GM18858 (cell line): ENCODE measurements at regions not wholly inside any gene's neighbourhood (a gene's known extent, or its start where the extent isn't known, plus 50 kb on each side); places are given as distances from the start of the nearest gene placed in this dataset.

Experiments
- ATAC-seq: cut with Tn5 transposase; IDR thresholded peaks from one replicate; pipeline ENCODE4 v1.9.1; 2021; ENCODE audit not compliant: unreplicated experiment

DNA sequence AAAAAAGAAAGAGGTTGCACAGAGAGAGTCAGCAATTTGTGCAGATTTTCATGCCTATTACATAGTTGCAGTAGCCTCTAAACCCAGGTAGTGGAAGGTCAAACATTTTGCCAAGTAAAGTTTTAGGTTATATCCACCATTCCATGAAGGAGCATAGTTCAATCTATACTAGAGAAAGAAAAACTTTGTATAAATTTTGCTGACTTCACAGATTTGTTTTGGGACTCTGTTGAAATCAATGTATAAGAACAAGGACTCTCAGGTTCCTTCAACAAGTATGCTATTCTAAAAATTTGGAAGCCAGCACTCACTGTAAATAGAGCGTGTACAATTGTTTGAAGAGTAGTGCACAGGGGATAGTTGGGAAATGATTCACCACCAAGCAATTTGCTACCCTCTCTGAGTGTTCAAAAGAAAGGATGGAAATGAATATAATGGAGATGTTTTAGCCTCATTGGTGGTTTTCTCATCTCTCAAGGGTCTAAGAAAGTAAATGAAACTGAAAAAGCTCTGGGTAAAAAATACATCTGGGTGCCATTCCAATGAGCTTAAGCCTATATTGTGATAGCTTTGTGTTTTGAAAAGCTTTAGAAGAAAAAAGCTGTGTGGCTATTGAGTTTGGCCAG, 508.4 kb upstream of the LUZP2 start:
- no peak for ATAC-seq

DNA sequence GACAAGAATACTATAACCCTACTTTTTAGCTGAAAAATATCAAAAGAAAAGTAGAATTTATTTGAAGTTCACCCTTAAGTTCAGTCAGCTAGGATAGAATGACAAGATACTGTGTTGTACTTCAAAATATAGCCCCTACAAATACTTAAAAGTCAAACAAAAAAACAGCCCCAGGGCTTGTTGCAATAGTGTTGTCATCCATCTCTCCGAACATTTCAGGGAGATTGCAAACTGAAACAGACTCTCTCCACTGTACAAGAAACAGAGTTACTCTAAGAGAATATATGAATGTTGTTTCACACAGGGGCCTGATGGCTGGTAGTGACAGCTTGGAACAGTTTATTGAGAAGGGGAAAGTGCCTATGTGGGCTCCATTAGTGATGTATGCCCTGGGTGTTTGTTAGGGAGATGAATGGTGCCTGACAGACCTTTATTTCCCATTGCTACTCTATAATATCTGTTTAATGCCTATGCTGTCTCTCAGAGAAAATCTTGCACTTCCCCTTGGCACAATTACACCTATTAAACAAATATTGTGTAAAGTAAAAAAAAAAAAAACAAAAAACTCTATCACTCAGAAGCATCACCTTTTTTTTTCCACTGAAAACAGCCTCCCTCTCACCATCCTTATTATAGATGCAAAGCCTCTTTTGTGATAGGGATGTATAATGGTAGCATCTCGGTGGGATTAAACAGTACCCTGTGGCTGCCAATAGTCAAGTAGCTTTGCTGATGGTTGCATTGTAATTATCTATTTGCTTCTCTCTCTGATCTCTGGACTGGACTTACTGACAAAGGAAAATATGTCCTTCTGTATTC, 506.3 kb upstream of the LUZP2 start:
- no peak for ATAC-seq

DNA sequence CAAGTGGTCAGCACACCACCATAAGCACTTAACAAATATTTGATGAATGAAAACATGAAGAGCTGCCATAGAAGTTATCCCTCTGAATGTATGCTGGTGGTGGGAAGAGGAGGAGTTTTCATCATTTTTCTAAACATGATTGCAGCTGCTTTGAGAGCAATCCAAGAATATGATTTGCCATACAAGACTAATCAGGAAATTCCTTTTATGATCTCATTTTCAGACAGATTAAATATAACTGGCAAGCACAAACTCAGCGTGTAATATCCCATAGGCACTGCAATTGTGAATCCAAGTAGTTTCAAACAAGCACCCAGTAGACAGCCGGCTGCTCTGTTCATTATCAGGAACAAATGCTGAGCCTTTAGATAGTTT, 505.7 kb upstream of the LUZP2 start:
- ATAC-seq: no peak

DNA sequence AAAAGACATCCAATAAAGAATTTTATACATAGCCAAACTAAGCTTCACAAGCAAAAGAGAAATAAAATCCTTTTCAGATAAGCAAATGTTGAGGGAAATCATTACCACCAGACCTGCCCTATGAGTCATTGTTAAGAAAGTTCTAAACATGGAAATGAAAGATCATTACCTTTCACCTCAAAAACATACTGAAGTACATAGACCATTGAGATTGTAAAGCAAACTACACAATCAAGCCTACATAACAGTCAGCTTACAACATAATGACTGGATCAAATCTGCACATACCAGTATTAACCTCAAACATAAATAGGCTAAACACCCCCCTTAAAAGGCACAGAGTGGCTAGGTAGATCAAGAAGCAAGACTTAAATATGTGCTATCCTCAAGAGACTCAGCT, 501.0 kb upstream of the LUZP2 start:
- peak; percentile 65 for ATAC-seq

DNA sequence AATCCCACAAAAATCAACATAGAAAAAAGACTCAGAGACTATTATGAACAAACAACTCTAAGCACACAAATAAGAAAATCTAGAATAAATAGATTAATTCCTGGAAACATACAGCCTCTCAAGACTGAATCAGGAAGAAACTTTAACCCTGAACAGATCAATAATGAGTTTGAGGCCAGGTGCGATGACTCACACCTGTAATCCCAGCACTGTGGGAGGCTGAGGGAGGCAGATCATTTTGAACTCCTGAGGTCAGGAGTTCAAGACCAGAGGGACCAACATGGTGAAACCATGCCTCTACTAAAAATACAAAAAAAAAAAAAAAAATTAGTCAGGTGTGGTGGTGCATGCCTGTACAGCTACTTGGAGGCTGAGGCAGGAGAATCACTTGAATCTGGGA, 499.5 kb upstream of the LUZP2 start:
- no peak for ATAC-seq

DNA sequence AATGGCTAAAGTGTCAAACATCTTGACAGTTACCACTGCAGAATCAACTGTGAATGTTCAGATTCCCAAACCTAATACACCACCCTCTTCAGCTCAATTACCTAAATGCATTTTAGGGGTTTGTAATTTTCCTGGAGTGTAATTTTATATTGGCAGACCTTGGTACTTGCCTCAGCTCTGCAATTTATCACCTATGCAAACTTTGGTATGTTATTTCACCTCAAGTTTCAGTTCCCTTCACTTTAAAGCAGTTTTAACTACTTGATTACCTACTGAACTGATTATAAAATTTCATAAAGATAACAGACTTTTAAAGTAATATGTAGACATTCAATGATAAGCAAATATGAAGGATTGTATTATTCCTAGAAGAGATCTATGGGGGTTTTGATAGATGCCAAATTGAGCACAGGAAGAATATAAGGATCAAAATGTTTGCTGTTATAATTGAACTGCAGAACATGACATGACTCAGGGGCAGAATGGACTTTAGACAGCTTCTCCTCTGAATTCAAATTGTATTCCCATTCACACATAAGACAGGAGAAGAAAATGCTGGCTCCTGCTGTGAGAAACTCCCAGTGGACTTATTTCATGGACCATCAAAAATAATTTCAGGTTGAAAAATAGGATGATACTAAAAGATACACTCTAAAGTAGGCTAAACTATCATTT, 491.5 kb upstream of the LUZP2 start:
- ATAC-seq: no peak

DNA sequence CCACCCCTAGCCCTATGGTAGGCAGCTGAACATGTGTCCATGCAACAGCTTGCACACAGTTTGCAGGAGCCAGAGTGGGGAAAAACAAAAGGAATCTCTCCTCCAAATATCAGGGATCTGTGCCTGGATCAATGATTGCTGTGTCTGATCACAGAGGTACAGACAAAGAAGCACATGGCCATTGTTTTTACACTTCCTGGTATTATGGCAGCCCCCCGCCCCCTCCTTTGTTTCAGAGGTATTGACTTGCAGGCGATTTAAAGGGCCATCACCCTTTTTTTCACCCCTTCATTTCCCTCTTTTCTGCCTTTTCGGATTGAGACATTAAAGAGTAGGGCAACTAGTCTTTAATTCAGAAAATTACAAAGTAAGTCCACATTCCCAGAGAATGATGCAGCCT, 453.0 kb upstream of the LUZP2 start:
- no peak for ATAC-seq

DNA sequence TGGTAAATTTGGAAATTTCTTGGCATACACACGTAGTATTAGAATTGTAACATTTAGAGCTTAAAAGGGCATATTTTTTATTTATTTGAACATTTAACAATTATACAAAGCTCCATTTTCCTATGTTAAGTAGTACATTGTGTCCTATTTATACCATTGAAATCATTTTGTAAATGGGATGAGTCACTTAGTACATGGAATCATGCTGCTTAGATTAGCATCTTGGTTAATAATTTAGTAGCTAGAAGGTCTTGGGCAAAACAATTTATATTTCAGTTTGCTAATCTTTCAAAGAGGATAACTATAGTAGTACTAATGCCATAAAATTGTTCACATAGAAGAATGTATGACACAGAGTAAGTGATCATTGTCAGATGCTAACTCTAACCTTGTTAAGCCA, 450.1 kb upstream of the LUZP2 start:
- ATAC-seq: no peak

DNA sequence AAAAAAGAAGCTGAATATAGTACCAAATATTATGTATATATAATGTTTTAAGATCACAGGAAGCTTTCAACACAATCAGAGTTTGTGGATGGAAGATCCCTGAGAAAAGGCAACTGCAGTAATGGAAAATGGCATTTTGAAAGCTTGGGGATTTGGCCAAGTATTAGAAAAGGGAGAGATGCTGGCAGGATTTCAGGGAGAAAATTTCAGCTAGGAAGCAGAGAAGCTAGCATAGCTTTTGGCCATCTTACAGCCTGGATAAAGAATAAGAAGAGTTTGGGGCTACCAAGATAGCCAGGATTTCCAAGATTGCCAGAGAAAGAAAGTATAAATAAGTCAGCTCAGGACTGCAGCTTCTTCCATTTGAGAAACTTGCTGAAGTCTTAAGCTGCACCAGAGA, 440.8 kb upstream of the LUZP2 start:
- ATAC-seq: no peak

DNA sequence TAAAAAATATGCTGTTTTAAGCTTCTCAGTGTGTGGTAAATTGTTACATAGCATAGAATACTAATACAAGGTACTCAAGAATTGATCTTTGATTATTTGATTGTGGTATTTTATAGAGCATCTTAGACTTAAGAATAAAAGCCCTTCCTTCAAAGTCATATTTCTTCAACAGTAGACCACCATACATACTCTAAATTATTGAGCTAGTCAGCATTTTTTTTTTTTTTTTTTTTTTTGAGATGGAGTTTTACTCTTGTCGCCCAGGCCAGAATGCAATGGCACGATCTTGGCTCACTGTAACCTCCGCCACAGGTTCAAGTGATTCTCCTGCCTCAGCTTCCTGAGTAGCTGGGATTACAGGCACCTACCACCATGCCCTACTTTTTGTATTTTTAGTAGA, 436.7 kb upstream of the LUZP2 start:
- ATAC-seq: no peak

DNA sequence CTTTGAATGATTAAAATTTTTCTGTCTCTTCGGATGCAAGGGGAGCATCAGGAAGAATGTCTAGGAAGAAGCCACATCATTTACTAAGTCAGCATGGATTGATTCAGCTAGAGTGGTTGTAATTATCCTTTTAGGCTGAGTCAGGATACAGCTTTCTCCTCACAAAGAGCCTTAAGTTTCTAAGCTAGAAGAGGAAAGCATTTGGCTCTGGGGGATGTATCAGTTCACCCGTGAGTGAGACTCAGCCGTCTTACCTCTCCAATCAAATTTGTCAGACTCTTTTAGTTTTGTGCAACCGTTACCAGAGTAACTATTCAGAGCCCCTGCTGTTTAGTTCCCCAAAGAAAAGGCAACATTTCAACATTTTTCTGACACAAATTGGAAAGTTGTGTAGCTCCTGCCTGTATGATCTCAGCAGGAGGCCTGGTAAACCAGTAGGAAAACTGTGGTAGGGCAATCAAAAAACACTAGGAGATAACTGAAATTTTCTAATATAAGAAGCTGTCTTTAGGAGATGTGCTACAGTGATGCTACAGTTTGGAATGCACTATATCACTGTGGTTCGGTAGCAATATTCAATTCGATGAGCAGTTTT, 432.4 kb upstream of the LUZP2 start:
- ATAC-seq: no peak

DNA sequence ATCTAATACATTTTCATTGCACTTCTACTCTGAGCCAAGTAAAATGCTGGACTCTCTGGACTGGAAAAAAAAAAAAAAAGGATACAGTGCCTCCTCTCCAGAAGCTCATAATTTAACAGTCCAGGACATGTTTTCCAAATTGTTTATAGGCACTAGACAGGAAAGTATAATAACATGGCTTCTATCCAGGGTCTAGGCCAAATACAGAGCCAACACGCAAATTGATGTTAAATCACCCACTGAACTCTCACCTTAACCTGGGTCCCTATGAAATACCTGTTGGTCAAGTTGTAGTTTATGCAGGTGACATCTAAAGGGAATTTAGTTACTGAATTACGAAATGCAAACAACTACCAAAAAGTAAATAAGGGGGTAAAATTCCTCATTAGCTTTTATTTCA, 428.7 kb upstream of the LUZP2 start:
- ATAC-seq: no peak

DNA sequence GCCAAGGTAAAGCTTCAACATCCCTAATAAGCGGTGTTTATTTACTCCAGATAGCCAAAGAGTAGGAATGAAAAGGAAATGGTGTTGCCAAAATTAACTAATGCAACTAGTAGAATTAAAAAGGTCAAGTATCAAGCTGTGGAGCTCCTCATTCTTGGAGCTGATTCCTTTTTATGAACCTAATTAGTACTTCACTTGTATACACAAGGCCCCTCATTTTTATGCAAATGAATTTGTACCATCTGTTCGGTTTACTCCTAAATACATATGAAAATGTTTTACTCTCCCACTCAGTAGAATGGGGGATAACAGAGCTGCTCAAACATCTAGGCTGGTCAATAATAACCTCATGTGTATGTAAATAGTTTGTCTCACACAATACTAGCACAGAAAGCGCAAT, 426.4 kb upstream of the LUZP2 start:
- no peak for ATAC-seq

DNA sequence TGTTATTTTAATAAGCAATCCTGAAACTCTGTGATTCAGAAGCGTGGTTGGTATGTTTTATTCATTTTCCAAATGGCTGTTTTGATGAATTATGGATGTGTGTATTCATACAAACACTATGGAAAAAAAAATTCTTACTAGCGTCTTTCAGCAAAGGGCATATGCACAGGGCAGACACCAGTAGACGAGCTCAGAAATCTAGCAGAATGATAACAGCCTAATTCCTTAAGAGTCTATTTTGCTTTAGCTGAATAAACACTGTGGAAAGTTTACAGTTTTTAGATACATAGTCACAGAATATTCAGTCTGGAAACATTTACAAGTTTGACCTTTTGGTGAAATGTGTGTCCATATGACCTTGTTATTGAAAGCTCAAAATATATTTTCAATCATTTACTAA, 418.8 kb upstream of the LUZP2 start:
- ATAC-seq: no peak

DNA sequence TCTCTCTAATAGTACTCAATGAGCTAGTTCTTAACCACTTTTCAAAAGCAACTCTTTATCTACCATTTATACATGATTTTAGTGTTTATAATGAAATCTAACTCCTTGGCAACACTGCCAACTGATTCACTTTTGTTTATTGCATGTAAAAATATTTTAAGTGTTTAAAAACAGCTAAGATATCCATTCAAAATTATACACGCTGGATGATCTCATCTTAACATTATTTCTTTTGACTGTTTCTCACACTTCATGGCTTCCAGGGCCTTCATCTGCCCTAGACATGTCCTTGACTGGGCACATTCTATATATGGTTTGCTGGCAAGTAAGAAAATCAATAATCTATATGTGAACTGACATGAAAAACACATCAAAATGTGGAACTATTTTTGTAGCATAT, 414.6 kb upstream of the LUZP2 start:
- no peak for ATAC-seq

DNA sequence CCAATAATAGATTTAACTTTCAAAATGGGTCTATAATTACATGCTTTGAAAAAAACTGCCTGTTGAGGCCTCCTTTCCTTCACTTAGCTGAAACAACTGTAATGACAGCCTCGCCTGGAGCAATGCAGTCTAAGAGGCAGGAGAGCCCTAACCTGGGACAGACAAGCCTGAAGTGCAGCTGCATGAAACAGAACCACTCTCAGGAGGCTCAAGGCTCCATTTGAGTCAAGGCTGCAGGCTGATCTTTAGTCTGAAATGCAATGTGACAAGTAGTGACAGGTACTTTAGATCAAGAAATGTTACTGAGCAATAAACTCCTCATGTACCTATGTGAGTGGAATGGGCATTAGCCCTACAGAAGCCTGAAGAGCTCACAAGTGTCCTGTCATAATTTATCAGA, 414.0 kb upstream of the LUZP2 start:
- ATAC-seq: no peak

DNA sequence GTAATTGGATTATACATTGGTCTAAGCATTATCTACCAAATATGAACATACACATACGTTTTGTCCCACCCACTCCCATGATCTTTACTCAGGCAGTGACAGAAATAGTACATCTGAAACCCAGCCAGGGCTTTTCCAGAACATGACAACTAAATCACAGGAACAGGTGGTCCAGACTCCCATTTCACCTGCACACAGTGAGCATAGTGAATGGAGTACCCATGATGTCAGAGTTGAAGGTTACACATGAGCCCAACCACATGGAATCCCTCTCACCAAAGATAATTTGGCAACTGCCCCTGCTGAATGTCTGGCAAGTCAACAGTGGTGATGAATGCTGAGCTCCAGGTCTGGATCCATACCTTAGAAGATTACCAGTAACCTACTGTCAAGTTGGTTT, 411.9 kb upstream of the LUZP2 start:
- ATAC-seq: no peak

DNA sequence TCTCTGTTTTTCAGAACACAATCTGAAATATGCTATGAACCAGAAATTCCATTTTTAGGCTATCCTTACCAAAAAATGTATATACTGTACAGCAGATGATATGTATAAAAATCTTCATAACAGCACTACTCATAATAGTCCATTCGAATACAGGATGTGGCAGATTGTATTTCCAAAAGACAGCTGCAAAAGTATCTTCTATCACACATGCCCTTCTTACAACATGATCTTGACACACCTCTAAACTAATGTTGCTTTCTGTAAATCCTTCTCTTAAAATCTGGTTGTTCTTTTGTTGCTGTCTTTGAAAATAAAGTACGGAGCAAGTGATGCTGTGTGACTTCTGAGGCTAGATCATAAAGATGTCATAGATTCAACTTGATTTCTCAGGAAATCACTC, 409.9 kb upstream of the LUZP2 start:
- ATAC-seq: no peak

DNA sequence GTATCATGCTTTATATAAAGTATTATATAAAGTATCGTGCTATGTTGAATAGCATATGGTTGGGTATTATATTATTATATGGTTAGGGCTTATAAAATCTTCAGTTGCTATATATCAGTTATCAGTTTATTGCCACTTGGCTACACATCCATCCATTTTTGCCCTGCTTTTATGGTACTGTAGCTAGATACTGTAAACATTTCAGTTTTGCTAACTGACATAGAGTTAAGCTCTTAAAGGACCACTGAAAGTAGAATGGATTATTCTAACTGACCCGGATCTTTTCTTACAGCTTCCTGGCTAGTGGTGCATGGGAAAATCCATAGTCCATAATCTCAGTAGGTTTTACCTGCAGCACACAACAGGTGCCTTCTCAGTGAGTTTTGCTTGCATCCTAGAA, 405.3 kb upstream of the LUZP2 start:
- ATAC-seq: no peak

DNA sequence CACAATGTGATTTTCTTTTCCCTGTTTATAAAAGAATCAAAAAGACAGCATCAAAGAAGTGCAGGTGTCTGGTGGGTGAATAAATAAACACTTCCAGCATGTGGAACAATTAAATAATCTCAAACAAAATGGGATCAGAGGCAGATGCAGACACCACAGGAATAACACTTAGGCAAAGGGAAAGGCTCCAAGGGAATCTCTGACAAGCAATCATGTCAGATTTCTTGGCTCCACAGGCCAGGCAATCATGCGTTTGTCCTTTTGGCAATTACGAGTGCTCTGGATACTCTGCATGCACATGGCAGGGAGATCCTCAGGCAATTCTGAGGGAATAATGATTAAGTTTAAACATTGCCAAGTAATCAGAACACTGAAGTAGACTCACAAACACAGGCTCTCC, 403.5 kb upstream of the LUZP2 start:
- ATAC-seq: no peak

DNA sequence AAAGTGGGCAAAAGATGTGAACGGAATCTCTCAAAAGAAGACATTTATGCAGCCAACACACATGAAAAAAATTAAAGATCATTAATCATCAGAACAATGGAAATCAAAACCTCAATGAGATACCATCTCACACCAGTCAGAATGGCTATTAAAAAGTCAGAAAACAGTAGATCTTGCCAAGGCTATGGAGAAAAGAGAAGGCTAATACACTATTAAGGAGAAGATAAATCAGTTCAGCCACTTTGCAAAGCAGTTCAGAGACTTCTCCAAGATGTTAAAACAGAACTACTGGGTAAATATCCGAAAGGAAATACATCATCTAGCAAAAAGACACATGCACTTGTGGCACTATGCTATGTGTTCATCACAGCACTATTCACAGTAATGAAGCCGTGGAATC, 388.2 kb upstream of the LUZP2 start:
- no peak for ATAC-seq

DNA sequence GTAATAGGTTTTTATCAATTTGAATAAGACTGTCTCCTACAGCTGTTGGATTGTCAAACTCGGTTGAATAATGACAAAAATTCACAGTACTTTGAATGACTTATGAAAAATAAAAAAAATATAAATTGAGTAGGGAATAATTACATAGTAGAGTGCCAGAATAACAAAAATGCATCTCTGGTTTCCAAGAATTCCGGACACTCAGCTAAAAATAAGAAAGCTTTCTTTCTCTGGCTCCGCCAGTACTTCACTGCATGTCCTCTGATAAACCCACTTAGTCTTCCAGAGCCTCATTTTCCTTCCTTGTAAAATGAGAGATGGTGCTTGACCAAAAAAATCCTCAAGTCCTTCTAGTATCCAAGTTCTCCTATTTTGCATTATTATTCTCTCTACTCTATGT, 374.6 kb upstream of the LUZP2 start:
- ATAC-seq: no peak
